NB4 (cell line): ENCODE measurements at regions not wholly inside any gene's neighbourhood (a gene's known extent, or its start where the extent isn't known, plus 50 kb on each side); places are given as distances from the start of the nearest gene placed in this dataset.

Experiments
- CTCF ChIP-seq: IDR thresholded peaks from one replicate; pipeline ENCODE4 v1.5.1; 2012; ENCODE audit warnings: low read depth, low read length
- MAX ChIP-seq: IDR thresholded peaks from 2 replicates; pipeline ENCODE4 v1.6.1; 2011; ENCODE audit warnings: low read depth, low read length
- POLR2A ChIP-seq: IDR thresholded peaks from 2 replicates; pipeline ENCODE4 v1.6.1; 2011; ENCODE audit warnings: mild to moderate bottlenecking; ENCODE audit not compliant: insufficient read length; ENCODE audit errors: extremely low read depth

- TF ChIP-seq CTCF, result no peak
- no peak for TF ChIP-seq POLR2A
- no peak for TF ChIP-seq MAX
These were observed 79.6 kb upstream of the SIRPA start for GRCh38 chr20:1815502-1816085.
